SU-DHL-6 (cell line): ENCODE measurements at regions not wholly inside any gene's neighbourhood (a gene's known extent, or its start where the extent isn't known, plus 50 kb on each side); places are given as distances from the start of the nearest gene placed in this dataset.

ENCODE experiments used
- H2AFZ ChIP-seq: fragments of 200-600 bp; sonication (generic); 2 replicates; pipeline ENCODE4 v1.6.1; 2014; ENCODE audit warnings: low read depth, mild to moderate bottlenecking, moderate library complexity, mixed read lengths, antibody characterized with exemption, low read length; ENCODE audit not compliant: severe bottlenecking
- H3F3A ChIP-seq: fragments of 200-600 bp; shearing (Covaris generic); 2 replicates; pipeline ENCODE4 v1.6.0; 2016; ENCODE audit warnings: antibody characterized with exemption, mild to moderate bottlenecking; ENCODE audit not compliant: insufficient read depth
- H3K27ac ChIP-seq: fragments of 200-600 bp; sonication (generic); 2 replicates; pipeline ENCODE4 v1.5.1; 2016; ENCODE audit warnings: low read depth, mild to moderate bottlenecking, low read length, moderate library complexity, mixed read lengths
- H3K27me3 ChIP-seq: fragments of 200-600 bp; sonication (generic), shearing (Covaris generic); 2 replicates; pipeline ENCODE4 v1.6.0; 2014; ENCODE audit warnings: mild to moderate bottlenecking, low read length
- H3K36me3 ChIP-seq: fragments of 200-600 bp; sonication (generic); 2 replicates; pipeline ENCODE4 v1.6.1; 2014; ENCODE audit warnings: mild to moderate bottlenecking, low read length, mixed read lengths
- H3K4me2 ChIP-seq: fragments of 300-600, 200-600 bp; shearing (Covaris generic), sonication (generic); 2 replicates; pipeline ENCODE4 v1.6.0; 2014; ENCODE audit warnings: low read length, low read depth, mild to moderate bottlenecking; ENCODE audit not compliant: poor library complexity, severe bottlenecking
- H3K4me3 ChIP-seq: fragments of 200-600 bp; sonication (generic); 2 replicates; pipeline ENCODE4 v1.5.1; 2014; ENCODE audit warnings: antibody characterized with exemption, low read length, mild to moderate bottlenecking, mixed read lengths; ENCODE audit not compliant: insufficient read depth, poor library complexity, severe bottlenecking
- H3K79me2 ChIP-seq: fragments of 200-600 bp; sonication (generic); 2 replicates; pipeline ENCODE4 v1.6.1; 2014; ENCODE audit warnings: mild to moderate bottlenecking, low read length, moderate library complexity; ENCODE audit not compliant: insufficient read depth
- H3K9ac ChIP-seq: fragments of 200-600 bp; sonication (generic); 2 replicates; pipeline ENCODE4 v1.7.0; 2014; ENCODE audit warnings: mild to moderate bottlenecking, low read length
- H3K9me2 ChIP-seq: fragments of 200-600 bp; sonication (generic); replicated peaks from 2 replicates; pipeline ENCODE4 v1.6.1; 2014; ENCODE audit warnings: low read length; ENCODE audit not compliant: insufficient read depth
- H3K9me3 ChIP-seq: fragments of 200-600 bp; sonication (generic); 2 replicates; pipeline ENCODE4 v1.6.1; 2014; ENCODE audit warnings: low read length, mixed read lengths; ENCODE audit not compliant: insufficient read depth
- H4K20me1 ChIP-seq: fragments of 200-600 bp; sonication (generic); 2 replicates; pipeline ENCODE4 v1.6.1; 2014; ENCODE audit warnings: low read depth, mild to moderate bottlenecking, antibody characterized with exemption, low read length, moderate library complexity, mixed read lengths
- EZH2phosphoT487 ChIP-seq: fragments of 200-600 bp; sonication (generic), shearing (Covaris generic); conservative IDR thresholded peaks from 2 replicates; pipeline ENCODE4 v1.6.1; 2018; ENCODE audit warnings: mild to moderate bottlenecking, antibody characterized with exemption, low read length, moderate library complexity, mixed read lengths
- TF ChIP-seq, protein P1 (sequence below): fragments of 200-600 bp; sonication (generic); IDR thresholded peaks from one replicate; pipeline ENCODE4 v1.5.1; 2017; ENCODE audit warnings: antibody characterized with exemption, mild to moderate bottlenecking, low read length, moderate library complexity; ENCODE audit not compliant: insufficient read depth, poor library complexity, severe bottlenecking

DNA sequence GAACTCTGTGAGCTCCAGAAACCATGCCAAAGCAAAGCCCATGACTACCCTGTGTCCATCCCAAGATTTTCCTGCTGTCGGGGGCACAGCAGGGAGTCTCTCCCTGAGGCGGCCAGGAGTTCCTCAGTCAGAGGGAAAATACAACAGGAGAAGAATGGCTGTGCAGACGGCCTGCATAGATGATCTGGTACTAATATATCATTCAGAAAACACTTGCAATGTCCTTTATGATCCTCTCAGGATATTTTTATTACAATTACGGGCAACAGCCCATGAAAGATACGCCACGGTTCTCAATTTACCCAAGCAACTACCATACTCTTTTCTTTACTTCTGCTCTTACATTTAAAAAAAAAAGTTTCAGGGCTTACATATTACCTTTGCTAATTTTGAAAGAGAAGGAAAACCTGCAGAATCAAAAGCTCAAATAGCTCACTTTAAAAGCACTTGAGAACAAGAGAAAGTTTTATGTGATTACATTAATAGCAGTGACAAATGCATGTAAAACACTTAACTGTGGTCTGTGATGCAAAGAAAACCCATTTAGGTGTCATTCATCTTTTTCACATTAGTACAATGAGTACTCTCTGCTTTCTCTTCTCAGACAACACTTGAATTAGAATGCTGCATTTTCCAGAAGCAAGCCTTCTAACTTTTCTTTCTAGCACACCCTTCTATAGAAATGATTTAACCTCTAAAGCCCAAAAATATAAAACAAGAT, 460.8 kb downstream of the KLF5 start:
- Histone ChIP-seq H2AFZ (no peak overlapping the region), H3K36me3 (no peaks in the 10 kb centered on the region), H4K20me1 (no peaks in the 10 kb centered on the region), H3K79me2 (no peaks in the 10 kb centered on the region), H3K9ac (no peak overlapping the region), H3K4me3 (no peak overlapping the region), H3K9me3 (no peaks in the 10 kb centered on the region), H3K9me2 (no peaks in the 10 kb centered on the region), H3F3A (no peaks in the 10 kb centered on the region), H3K27ac (no peak overlapping the region), H3K27me3 (no peaks in the 10 kb centered on the region), H3K4me2 (no peak overlapping the region)
- TF ChIP-seq, protein P1, sequence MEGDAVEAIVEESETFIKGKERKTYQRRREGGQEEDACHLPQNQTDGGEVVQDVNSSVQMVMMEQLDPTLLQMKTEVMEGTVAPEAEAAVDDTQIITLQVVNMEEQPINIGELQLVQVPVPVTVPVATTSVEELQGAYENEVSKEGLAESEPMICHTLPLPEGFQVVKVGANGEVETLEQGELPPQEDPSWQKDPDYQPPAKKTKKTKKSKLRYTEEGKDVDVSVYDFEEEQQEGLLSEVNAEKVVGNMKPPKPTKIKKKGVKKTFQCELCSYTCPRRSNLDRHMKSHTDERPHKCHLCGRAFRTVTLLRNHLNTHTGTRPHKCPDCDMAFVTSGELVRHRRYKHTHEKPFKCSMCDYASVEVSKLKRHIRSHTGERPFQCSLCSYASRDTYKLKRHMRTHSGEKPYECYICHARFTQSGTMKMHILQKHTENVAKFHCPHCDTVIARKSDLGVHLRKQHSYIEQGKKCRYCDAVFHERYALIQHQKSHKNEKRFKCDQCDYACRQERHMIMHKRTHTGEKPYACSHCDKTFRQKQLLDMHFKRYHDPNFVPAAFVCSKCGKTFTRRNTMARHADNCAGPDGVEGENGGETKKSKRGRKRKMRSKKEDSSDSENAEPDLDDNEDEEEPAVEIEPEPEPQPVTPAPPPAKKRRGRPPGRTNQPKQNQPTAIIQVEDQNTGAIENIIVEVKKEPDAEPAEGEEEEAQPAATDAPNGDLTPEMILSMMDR, result no peak
- TF ChIP-seq EZH2phosphoT487, result no peak

DNA sequence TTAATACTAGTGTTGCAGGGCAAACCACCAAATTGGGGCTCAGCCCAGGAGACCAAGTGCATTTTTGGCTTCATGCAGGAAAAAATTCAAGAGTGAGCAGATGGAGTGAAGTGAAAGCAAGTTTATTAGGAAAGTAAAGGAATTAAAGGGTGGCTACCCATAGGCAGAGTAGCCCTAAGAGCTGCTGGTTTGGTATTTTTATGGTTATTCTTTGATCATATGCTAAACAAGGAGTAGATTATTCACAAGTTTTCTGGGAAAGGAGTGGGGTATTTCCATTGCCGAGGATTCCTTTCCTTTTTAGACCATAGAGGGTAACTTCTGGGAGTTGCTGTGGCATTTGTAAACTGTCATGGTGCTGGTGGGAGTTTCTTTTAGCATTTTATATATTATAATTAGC, 459.0 kb downstream of the KLF5 start:
- H4K20me1 ChIP-seq, result no peaks in the 10 kb centered on the region
- H3K27me3 ChIP-seq, result no peaks in the 10 kb centered on the region
- no peak overlapping the region for H3K27ac ChIP-seq
- H3K36me3 ChIP-seq, result no peaks in the 10 kb centered on the region
- no peaks in the 10 kb centered on the region for H3F3A ChIP-seq
- no peaks in the 10 kb centered on the region for H3K9me2 ChIP-seq
- H3K9ac ChIP-seq, result no peak overlapping the region
- H3K4me3 ChIP-seq, result no peak overlapping the region
- no peak overlapping the region for H3K4me2 ChIP-seq
- H2AFZ ChIP-seq, result no peak overlapping the region
- H3K79me2 ChIP-seq, result no peaks in the 10 kb centered on the region
- TF ChIP-seq, protein P1, result no peak
- TF ChIP-seq EZH2phosphoT487, result no peak
- H3K9me3 ChIP-seq, result no peaks in the 10 kb centered on the region

DNA sequence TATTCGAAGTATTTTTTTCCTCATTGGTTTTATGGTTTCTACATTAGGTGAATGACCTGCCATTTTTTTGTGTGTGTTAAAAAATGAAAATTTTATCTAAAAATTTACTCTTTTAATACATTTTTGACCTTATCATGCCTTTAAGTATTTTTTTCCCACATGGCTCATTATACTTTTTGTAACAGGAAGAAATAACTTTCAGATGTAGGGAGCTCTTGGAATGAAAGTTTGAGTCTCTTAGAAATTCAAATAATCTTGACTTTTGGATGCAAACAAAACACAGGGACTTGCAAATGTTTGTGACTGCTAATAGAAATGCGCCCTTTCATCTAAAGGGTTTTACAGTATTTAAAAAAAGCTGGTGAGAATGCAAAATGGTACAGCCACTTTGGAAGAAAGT, 457.9 kb downstream of the KLF5 start:
- Histone ChIP-seq H4K20me1 (no peaks in the 10 kb centered on the region), H3K9me2 (peaks cover 2% of the 10 kb centered on the region; the same call in 1 of the 2 replicates), H3K9me3 (no peaks in the 10 kb centered on the region), H3K27me3 (no peaks in the 10 kb centered on the region), H3K4me3 (no peak overlapping the region), H3F3A (no peaks in the 10 kb centered on the region), H3K4me2 (no peak overlapping the region), H3K27ac (no peak overlapping the region), H3K9ac (no peak overlapping the region), H3K79me2 (no peaks in the 10 kb centered on the region), H3K36me3 (no peaks in the 10 kb centered on the region), H2AFZ (no peak overlapping the region)
- TF ChIP-seq EZH2phosphoT487, result no peak
- TF ChIP-seq, protein P1, result no peak
